DND-41 (cell line): ENCODE measurements at regions not wholly inside any gene's neighbourhood (a gene's known extent, or its start where the extent isn't known, plus 50 kb on each side); places are given as distances from the start of the nearest gene placed in this dataset.

ENCODE experiments used
- ATAC-seq: fragments of 200-7000 bp; cut with Tn5 transposase; 3 replicates; pipeline ENCODE4 v1.9.1; 2021; ENCODE audit warnings: low read depth; ENCODE audit not compliant: insufficient read depth
- DNase-seq: peaks from one replicate; pipeline ENCODE4 v3.0.0-alpha.2; 2020
- H2AFZ ChIP-seq: 2 replicates; pipeline ENCODE4 v1.6.0; 2012; ENCODE audit warnings: low read depth, low read length
- H3K27ac ChIP-seq: 2 replicates; pipeline ENCODE4 v1.5.1; 2012; ENCODE audit warnings: low read length, inconsistent platforms
- H3K27me3 ChIP-seq: fragments of 200-600 bp; sonication (generic); 2 replicates; pipeline ENCODE4 v1.6.0; 2012; ENCODE audit warnings: low read length, mild to moderate bottlenecking, inconsistent platforms; ENCODE audit not compliant: insufficient read depth, poor library complexity
- H3K36me3 ChIP-seq: 2 replicates; pipeline ENCODE4 v1.5.1; 2012; ENCODE audit warnings: low read length, inconsistent platforms; ENCODE audit not compliant: insufficient read depth
- H3K4me1 ChIP-seq: 2 replicates; pipeline ENCODE4 v1.5.1; 2012; ENCODE audit warnings: mild to moderate bottlenecking, low read length; ENCODE audit not compliant: insufficient read depth
- H3K4me2 ChIP-seq: 2 replicates; pipeline ENCODE4 v1.6.0; 2012; ENCODE audit warnings: mild to moderate bottlenecking, moderate library complexity, low read length, inconsistent platforms; ENCODE audit not compliant: insufficient read depth
- H3K4me3 ChIP-seq, 2 experiments: fragments of 200-600 bp in 1 of 2; shearing (Covaris generic) in 1 of 2; 2 replicates each; pipeline ENCODE4 v1.5.1; 2012 to 2016; ENCODE audit warnings: inconsistent platforms in 2 of 2, low read length in 2 of 2, mild to moderate bottlenecking in 2 of 2, low read depth in 1 of 2, moderate library complexity in 1 of 2
- H3K79me2 ChIP-seq: 2 replicates; pipeline ENCODE4 v1.6.0; 2012; ENCODE audit warnings: low read length, inconsistent platforms; ENCODE audit not compliant: insufficient read depth
- H3K9ac ChIP-seq: 2 replicates; pipeline ENCODE4 v1.6.0; 2012; ENCODE audit warnings: low read depth, mild to moderate bottlenecking, inconsistent platforms, low read length, moderate library complexity
- H3K9me3 ChIP-seq: 2 replicates; pipeline ENCODE4 v1.5.1; 2012; ENCODE audit warnings: low read length, moderate library complexity, mild to moderate bottlenecking, inconsistent platforms; ENCODE audit not compliant: insufficient read depth, severe bottlenecking
- H4K20me1 ChIP-seq: 2 replicates; pipeline ENCODE4 v1.6.0; 2012; ENCODE audit warnings: low read length; ENCODE audit not compliant: insufficient read depth
- CTCF ChIP-seq: IDR thresholded peaks from 2 replicates; pipeline ENCODE4 v1.5.1; 2012; ENCODE audit warnings: borderline replicate concordance, low read length, moderate library complexity, mild to moderate bottlenecking; ENCODE audit not compliant: poor library complexity, severe bottlenecking; ENCODE audit errors: extremely low read depth
- EZH2 ChIP-seq: IDR thresholded peaks from 3 replicates; pipeline ENCODE4 v1.6.1; 2012; ENCODE audit warnings: borderline replicate concordance, low read depth, mild to moderate bottlenecking, moderate library complexity, low read length, inconsistent platforms; ENCODE audit not compliant: severe bottlenecking

GRCh38 chr12:3351731-3352130 lies 139.3 kb upstream of the PRMT8 start:
- H3K79me2 ChIP-seq, result no peaks in the 10 kb centered on the region
- H3K27me3 ChIP-seq, result peaks cover 17% of the 10 kb centered on the region
- H3K9me3 ChIP-seq, result no peaks in the 10 kb centered on the region
- ATAC-seq (no peak), DNase-seq (no peak)
- H3K4me1 ChIP-seq, result no peaks in the 10 kb centered on the region
- H4K20me1 ChIP-seq, result no peaks in the 10 kb centered on the region; the same call in 1 of the 2 replicates
- TF ChIP-seq EZH2 (no peak), CTCF (no peak)
- H3K9ac ChIP-seq, result no peak overlapping the region
- no peak overlapping the region for H3K4me3 ChIP-seq
- H3K27ac ChIP-seq, result no peak overlapping the region
- H3K36me3 ChIP-seq, result no peaks in the 10 kb centered on the region
- H3K4me2 ChIP-seq, result no peak overlapping the region
- H2AFZ ChIP-seq, result no peak overlapping the region

GRCh38 chr12:3352230-3352629 lies 138.8 kb upstream of the PRMT8 start:
- Histone ChIP-seq H4K20me1 (no peaks in the 10 kb centered on the region; the same call in 1 of the 2 replicates), H3K36me3 (no peaks in the 10 kb centered on the region), H3K79me2 (no peaks in the 10 kb centered on the region), H3K4me1 (no peaks in the 10 kb centered on the region), H3K27me3 (peaks cover 17% of the 10 kb centered on the region), H3K4me3 (no peak overlapping the region), H3K9me3 (no peaks in the 10 kb centered on the region), H3K4me2 (no peak overlapping the region), H2AFZ (no peak overlapping the region), H3K9ac (no peak overlapping the region), H3K27ac (no peak overlapping the region)
- ATAC-seq (no peak), DNase-seq (no peak)
- TF ChIP-seq CTCF (no peak), EZH2 (no peak)

DNA sequence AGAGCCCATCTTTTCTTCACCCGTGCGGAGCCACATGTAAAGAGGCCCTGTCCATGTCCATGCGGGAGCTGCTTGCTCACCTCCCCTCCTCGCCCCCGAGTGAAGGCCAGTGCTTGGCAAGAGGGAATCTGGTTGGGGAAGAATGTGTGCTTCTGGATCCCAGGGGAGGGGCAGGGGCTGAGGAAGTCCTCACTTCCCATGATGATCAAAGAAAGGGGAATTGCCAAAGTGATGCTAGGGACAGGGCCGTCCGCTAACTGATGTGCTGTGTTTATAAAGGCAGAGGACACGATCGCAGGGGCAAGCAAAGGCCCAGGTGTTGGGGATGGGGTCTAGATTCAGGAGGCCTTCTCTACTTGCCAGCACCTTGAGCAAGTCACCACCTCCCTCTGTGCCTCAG lies 137.4 kb upstream of the PRMT8 start:
- no peak for ATAC-seq
- Histone ChIP-seq H2AFZ (no peak overlapping the region), H3K27ac (no peak overlapping the region), H3K4me3 (no peak overlapping the region), H3K27me3 (peaks cover 20% of the 10 kb centered on the region), H4K20me1 (no peaks in the 10 kb centered on the region; the same call in 1 of the 2 replicates), H3K9ac (no peak overlapping the region), H3K79me2 (no peaks in the 10 kb centered on the region), H3K4me1 (no peaks in the 10 kb centered on the region), H3K9me3 (no peaks in the 10 kb centered on the region), H3K4me2 (no peak overlapping the region), H3K36me3 (no peaks in the 10 kb centered on the region)
- no peak for DNase-seq
- TF ChIP-seq EZH2, result no peak
- TF ChIP-seq CTCF, result no peak

DNA sequence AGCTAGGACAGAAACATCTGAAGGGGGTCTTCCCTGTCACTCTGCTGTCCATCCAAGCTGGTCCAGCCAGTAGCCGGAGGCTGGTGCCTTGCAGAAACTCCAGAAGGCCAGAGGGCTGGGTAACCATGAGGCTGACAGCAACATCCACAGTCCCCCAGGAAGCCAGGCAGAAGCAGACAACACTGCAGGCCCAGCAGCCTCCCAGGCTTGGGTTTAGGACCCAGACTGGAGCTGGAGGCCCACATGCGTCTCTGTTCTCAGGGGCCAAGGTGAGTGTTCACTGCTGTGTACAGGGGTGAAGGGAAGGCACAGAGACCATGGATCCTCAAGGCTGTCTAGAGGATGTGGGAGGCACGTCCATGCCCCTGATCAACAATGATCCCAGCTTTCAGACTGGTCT lies 136.4 kb upstream of the PRMT8 start:
- no peaks in the 10 kb centered on the region for H3K36me3 ChIP-seq
- TF ChIP-seq CTCF (no peak), EZH2 (no peak)
- no peaks in the 10 kb centered on the region for H3K79me2 ChIP-seq
- H3K27ac ChIP-seq, result no peak overlapping the region
- H3K4me2 ChIP-seq, result no peak overlapping the region
- DNase-seq (no peak), ATAC-seq (no peak)
- no peak overlapping the region for H3K4me3 ChIP-seq
- H2AFZ ChIP-seq, result no peak overlapping the region
- no peaks in the 10 kb centered on the region for H3K9me3 ChIP-seq
- H3K9ac ChIP-seq, result no peak overlapping the region
- H4K20me1 ChIP-seq, result no peaks in the 10 kb centered on the region; the same call in 1 of the 2 replicates
- peaks cover 26% of the 10 kb centered on the region for H3K27me3 ChIP-seq
- no peaks in the 10 kb centered on the region for H3K4me1 ChIP-seq
